HEK293 (cell line): ENCODE measurements at regions not wholly inside any gene's neighbourhood (a gene's known extent, or its start where the extent isn't known, plus 50 kb on each side); places are given as distances from the start of the nearest gene placed in this dataset.

Experiments used
- CTCF ChIA-PET: fragments of 350-600 bp; formaldehyde crosslinking; extraction: SDS; loops from one replicate; lab custom pipeline; 2021; ENCODE audit warnings: antibody characterized with exemption; lab: Yijun Ruan, JAX
- POLR2A ChIA-PET: fragments of 300-600 bp; formaldehyde crosslinking; extraction: SDS; loops from one replicate; lab custom pipeline; 2020; ENCODE audit warnings: antibody characterized with exemption, inconsistent platforms; lab: Yijun Ruan, JAX
- H3K27ac ChIP-seq: fragments of 200-500 bp; sonication (Bioruptor generic); 2 replicates; pipeline ENCODE4 v1.5.1; 2014; ENCODE audit warnings: low read depth, low read length, control low read depth, inconsistent platforms; ENCODE audit errors: extremely low read depth
- H3K36me3 ChIP-seq, 2 experiments: fragments of 200-500 bp in 1 of 2; sonication (Bioruptor generic) in 1 of 2; 1 replicate in 1 of 2; 2 replicates in 1 of 2; pipeline ENCODE4 v1.5.1; 2014 to 2017; ENCODE audit warnings: inconsistent platforms in 2 of 2, low read length in 2 of 2; ENCODE audit not compliant: control insufficient read depth in 2 of 2, insufficient read depth in 1 of 2
- H3K4me1 ChIP-seq: fragments of 200-500 bp; sonication (Bioruptor generic); 2 replicates; pipeline ENCODE4 v1.5.1; 2014; ENCODE audit warnings: mild to moderate bottlenecking, low read length, inconsistent platforms; ENCODE audit not compliant: control insufficient read depth, insufficient read depth
- H3K4me3 ChIP-seq: 2 replicates; pipeline ENCODE4 v1.5.1; 2011; ENCODE audit warnings: low read depth, mild to moderate bottlenecking, control low read depth, low read length, moderate library complexity
- H3K9me3 ChIP-seq: fragments of 200-500 bp; sonication (Bioruptor generic); 2 replicates; pipeline ENCODE4 v1.5.1; 2014; ENCODE audit warnings: low read depth, low read length, inconsistent platforms; ENCODE audit not compliant: control insufficient read depth, insufficient read depth
- IKZF3 ChIP-seq: fragments of 450-650 bp; IDR thresholded peaks from 2 replicates; pipeline ENCODE4 v1.5.0; 2018; ENCODE audit warnings: missing biosample characterization, mild to moderate bottlenecking, missing genetic modification characterization, moderate library complexity
- KLF16 ChIP-seq: fragments of 450-650 bp; formaldehyde crosslinking; IDR thresholded peaks from 2 replicates; pipeline ENCODE4 v1.5.1; 2017; ENCODE audit warnings: missing biosample characterization, missing genetic modification characterization
- PRDM1 ChIP-seq: fragments of 450-650 bp; formaldehyde crosslinking; IDR thresholded peaks from 2 replicates; pipeline ENCODE4; 2016; ENCODE audit warnings: missing biosample characterization, missing genetic modification characterization
- ZBTB17 ChIP-seq: fragments of 450-650 bp; formaldehyde crosslinking; IDR thresholded peaks from 2 replicates; pipeline ENCODE4 v1.5.1; 2016; ENCODE audit warnings: missing biosample characterization, missing genetic modification characterization
- ZNF10 ChIP-seq: fragments of 450-650 bp; formaldehyde crosslinking; IDR thresholded peaks from 2 replicates; pipeline ENCODE4 v1.5.1; 2017; ENCODE audit warnings: missing biosample characterization, missing genetic modification characterization
- ZNF335 ChIP-seq: fragments of 450-650 bp; formaldehyde crosslinking; conservative IDR thresholded peaks from 2 replicates; pipeline ENCODE4 v1.5.1; 2016; ENCODE audit warnings: missing biosample characterization, missing genetic modification characterization
- ZNF544 ChIP-seq: fragments of 450-650 bp; formaldehyde crosslinking; IDR thresholded peaks from 2 replicates; pipeline ENCODE4 v1.5.0; 2017; ENCODE audit warnings: missing biosample characterization, missing genetic modification characterization
- ZNF561 ChIP-seq: fragments of 450-650 bp; IDR thresholded peaks from 2 replicates; pipeline ENCODE4 v1.5.1; 2018; ENCODE audit warnings: missing biosample characterization, missing genetic modification characterization, borderline replicate concordance
- ZNF623 ChIP-seq: fragments of 450-650 bp; formaldehyde crosslinking; IDR thresholded peaks from 2 replicates; pipeline ENCODE4 v1.5.1; 2016; ENCODE audit warnings: missing biosample characterization, missing genetic modification characterization
- ZNF677 ChIP-seq: fragments of 450-650 bp; IDR thresholded peaks from 2 replicates; pipeline ENCODE4 v1.5.0; 2018; ENCODE audit warnings: missing biosample characterization, mild to moderate bottlenecking, missing genetic modification characterization, moderate library complexity
- TF ChIP-seq, protein P1 (sequence below): fragments of 450-650 bp; formaldehyde crosslinking; IDR thresholded peaks from 2 replicates; pipeline ENCODE4 v1.5.1; 2016; ENCODE audit warnings: missing biosample characterization, missing genetic modification characterization, low read depth
- TF ChIP-seq, protein P2 (sequence below): fragments of 450-650 bp; formaldehyde crosslinking; IDR thresholded peaks from 2 replicates; pipeline ENCODE4 v1.5.1; 2016; ENCODE audit warnings: missing biosample characterization, missing genetic modification characterization
- TF ChIP-seq, protein P3 (sequence below): fragments of 450-650 bp; formaldehyde crosslinking; IDR thresholded peaks from 2 replicates; pipeline ENCODE4 v1.5.1; 2016; ENCODE audit warnings: missing biosample characterization, missing genetic modification characterization, borderline replicate concordance
- TF ChIP-seq, protein P4 (sequence below): fragments of 450-650 bp; formaldehyde crosslinking; IDR thresholded peaks from 2 replicates; pipeline ENCODE4 v1.5.1; 2016; ENCODE audit warnings: missing biosample characterization, missing genetic modification characterization, low read depth

DNA sequence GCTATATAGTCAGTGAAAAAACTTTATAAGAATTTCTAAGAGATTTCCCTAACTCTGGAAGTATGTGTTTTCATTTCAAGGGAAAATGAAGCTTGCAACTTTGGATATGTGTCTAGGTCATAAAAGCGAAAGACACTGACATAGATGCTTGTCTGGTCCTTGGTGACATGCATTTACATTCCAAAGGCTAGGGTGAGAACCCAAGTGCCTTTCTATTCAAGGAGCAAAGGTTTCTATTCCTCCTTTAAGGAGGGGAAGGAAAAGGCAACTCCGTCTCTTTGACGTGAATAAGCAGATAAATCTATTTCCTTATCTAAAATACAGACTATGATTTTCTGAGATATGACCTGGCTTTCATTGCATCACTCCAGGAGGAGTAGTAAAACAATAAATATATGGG, 261.1 kb downstream of the CDH7 start:
- no peaks in the 10 kb centered on the region for H3K9me3 ChIP-seq
- H3K36me3 ChIP-seq: no peaks in the 10 kb centered on the region
- H3K4me1 ChIP-seq: no peaks in the 10 kb centered on the region
- CTCF ChIA-PET: interaction anchor here (0.5 kb wide), 1 partner anchor 266 kb away, joined by 3 read pairs; no protein-coding TSS in a partner anchor
- TF ChIP-seq ZNF623: no peak
- no peak for TF ChIP-seq IKZF3 (tag by site-specific recombination)
- TF ChIP-seq ZBTB17 (tag by site-specific recombination): no peak
- no peak for TF ChIP-seq ZNF335 (tag by site-specific recombination)
- TF ChIP-seq, protein P1, sequence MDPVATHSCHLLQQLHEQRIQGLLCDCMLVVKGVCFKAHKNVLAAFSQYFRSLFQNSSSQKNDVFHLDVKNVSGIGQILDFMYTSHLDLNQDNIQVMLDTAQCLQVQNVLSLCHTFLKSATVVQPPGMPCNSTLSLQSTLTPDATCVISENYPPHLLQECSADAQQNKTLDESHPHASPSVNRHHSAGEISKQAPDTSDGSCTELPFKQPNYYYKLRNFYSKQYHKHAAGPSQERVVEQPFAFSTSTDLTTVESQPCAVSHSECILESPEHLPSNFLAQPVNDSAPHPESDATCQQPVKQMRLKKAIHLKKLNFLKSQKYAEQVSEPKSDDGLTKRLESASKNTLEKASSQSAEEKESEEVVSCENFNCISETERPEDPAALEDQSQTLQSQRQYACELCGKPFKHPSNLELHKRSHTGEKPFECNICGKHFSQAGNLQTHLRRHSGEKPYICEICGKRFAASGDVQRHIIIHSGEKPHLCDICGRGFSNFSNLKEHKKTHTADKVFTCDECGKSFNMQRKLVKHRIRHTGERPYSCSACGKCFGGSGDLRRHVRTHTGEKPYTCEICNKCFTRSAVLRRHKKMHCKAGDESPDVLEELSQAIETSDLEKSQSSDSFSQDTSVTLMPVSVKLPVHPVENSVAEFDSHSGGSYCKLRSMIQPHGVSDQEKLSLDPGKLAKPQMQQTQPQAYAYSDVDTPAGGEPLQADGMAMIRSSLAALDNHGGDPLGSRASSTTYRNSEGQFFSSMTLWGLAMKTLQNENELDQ: no peak
- no peak for TF ChIP-seq ZNF544 (tag by site-specific recombination)
- no peak for TF ChIP-seq PRDM1 (tag by site-specific recombination)
- TF ChIP-seq, protein P2, sequence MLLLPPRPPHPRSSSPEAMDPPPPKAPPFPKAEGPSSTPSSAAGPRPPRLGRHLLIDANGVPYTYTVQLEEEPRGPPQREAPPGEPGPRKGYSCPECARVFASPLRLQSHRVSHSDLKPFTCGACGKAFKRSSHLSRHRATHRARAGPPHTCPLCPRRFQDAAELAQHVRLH (tag by site-specific recombination): no peak
- no peak for TF ChIP-seq ZNF561
- TF ChIP-seq, protein P3, sequence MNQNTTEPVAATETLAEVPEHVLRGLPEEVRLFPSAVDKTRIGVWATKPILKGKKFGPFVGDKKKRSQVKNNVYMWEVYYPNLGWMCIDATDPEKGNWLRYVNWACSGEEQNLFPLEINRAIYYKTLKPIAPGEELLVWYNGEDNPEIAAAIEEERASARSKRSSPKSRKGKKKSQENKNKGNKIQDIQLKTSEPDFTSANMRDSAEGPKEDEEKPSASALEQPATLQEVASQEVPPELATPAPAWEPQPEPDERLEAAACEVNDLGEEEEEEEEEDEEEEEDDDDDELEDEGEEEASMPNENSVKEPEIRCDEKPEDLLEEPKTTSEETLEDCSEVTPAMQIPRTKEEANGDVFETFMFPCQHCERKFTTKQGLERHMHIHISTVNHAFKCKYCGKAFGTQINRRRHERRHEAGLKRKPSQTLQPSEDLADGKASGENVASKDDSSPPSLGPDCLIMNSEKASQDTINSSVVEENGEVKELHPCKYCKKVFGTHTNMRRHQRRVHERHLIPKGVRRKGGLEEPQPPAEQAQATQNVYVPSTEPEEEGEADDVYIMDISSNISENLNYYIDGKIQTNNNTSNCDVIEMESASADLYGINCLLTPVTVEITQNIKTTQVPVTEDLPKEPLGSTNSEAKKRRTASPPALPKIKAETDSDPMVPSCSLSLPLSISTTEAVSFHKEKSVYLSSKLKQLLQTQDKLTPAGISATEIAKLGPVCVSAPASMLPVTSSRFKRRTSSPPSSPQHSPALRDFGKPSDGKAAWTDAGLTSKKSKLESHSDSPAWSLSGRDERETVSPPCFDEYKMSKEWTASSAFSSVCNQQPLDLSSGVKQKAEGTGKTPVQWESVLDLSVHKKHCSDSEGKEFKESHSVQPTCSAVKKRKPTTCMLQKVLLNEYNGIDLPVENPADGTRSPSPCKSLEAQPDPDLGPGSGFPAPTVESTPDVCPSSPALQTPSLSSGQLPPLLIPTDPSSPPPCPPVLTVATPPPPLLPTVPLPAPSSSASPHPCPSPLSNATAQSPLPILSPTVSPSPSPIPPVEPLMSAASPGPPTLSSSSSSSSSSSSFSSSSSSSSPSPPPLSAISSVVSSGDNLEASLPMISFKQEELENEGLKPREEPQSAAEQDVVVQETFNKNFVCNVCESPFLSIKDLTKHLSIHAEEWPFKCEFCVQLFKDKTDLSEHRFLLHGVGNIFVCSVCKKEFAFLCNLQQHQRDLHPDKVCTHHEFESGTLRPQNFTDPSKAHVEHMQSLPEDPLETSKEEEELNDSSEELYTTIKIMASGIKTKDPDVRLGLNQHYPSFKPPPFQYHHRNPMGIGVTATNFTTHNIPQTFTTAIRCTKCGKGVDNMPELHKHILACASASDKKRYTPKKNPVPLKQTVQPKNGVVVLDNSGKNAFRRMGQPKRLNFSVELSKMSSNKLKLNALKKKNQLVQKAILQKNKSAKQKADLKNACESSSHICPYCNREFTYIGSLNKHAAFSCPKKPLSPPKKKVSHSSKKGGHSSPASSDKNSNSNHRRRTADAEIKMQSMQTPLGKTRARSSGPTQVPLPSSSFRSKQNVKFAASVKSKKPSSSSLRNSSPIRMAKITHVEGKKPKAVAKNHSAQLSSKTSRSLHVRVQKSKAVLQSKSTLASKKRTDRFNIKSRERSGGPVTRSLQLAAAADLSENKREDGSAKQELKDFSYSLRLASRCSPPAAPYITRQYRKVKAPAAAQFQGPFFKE: no peak
- no peak for TF ChIP-seq KLF16
- no peak for TF ChIP-seq ZNF677 (tag by site-specific recombination)
- no peak for TF ChIP-seq ZNF10 (tag by site-specific recombination)
- POLR2A ChIA-PET: no interaction called here
- no peak overlapping the region for H3K27ac ChIP-seq
- H3K4me3 ChIP-seq: no peak overlapping the region

DNA sequence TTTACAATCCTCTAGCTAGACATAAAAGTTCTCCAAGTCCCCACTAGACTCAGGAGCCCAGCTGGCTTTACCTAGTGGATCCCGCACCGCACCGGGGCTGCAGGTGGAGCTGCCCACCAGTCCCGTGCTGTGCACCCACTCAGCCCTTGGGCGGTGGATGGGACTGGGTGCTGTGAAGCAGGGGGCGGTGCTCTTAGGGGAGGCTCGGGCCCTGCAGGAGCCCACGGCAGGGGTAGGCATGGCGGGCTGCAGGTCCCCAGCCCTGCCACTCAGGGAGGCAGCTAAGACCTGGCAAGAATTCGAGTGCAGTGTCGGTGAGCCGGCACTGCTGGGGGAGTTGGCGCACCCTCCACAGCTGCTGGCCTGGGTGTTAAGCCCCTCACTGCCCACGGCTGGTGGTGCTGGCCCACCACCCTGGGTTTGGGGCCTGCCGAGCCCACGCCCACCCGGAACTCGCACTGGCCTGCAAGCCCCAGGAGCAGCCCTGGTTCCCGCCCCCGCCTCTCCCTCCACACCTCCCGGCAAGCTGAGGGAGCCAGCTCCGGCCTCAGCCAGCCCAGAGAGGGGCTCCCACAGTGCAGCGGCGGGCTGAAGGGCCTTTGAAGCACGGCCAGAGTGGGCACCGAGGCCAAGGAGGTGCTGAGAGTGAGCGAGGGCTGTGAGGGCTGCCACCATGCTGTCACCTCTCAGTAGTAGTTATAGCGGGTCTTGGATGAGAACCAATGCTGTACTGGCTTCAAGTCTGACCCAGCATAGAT, 255.2 kb downstream of the CDH7 start:
- ChIA-PET CTCF (no interaction called here), POLR2A (no interaction called here)
- TF ChIP-seq, protein P4, sequence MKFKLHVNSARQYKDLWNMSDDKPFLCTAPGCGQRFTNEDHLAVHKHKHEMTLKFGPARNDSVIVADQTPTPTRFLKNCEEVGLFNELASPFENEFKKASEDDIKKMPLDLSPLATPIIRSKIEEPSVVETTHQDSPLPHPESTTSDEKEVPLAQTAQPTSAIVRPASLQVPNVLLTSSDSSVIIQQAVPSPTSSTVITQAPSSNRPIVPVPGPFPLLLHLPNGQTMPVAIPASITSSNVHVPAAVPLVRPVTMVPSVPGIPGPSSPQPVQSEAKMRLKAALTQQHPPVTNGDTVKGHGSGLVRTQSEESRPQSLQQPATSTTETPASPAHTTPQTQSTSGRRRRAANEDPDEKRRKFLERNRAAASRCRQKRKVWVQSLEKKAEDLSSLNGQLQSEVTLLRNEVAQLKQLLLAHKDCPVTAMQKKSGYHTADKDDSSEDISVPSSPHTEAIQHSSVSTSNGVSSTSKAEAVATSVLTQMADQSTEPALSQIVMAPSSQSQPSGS: no peak
- Histone ChIP-seq H3K4me3 (no peak overlapping the region), H3K36me3 (no peaks in the 10 kb centered on the region), H3K4me1 (no peaks in the 10 kb centered on the region), H3K9me3 (no peaks in the 10 kb centered on the region), H3K27ac (no peak overlapping the region)
